WTC11 (cell line): ENCODE measurements at regions not wholly inside any gene's neighbourhood (a gene's known extent, or its start where the extent isn't known, plus 50 kb on each side); places are given as distances from the start of the nearest gene placed in this dataset.

Experiments used
- CBFB ChIP-seq: sonication (generic); formaldehyde crosslinking; IDR thresholded peaks from 2 replicates; pipeline ENCODE4 v1.8.1; 2022; ENCODE audit warnings: mild to moderate bottlenecking, low read depth, missing genetic modification reagents
- ELF4 ChIP-seq: sonication (generic); formaldehyde crosslinking; IDR thresholded peaks from 2 replicates; pipeline ENCODE4 v1.8.1; 2022; ENCODE audit warnings: low read depth, mild to moderate bottlenecking, moderate library complexity, missing genetic modification reagents
- ESRRA ChIP-seq: sonication (generic); formaldehyde crosslinking; IDR thresholded peaks from 2 replicates; pipeline ENCODE4 v1.8.1; 2022; ENCODE audit warnings: mild to moderate bottlenecking, missing genetic modification reagents, borderline replicate concordance
- SMAD3 ChIP-seq: sonication (generic); formaldehyde crosslinking; IDR thresholded peaks from 2 replicates; pipeline ENCODE4 v1.8.0; 2022; ENCODE audit warnings: missing genetic modification reagents, mild to moderate bottlenecking, borderline replicate concordance
- TCF7 ChIP-seq: sonication (generic); formaldehyde crosslinking; IDR thresholded peaks from 2 replicates; pipeline ENCODE4 v1.8.0; 2022; ENCODE audit warnings: mild to moderate bottlenecking, low read depth, missing genetic modification reagents, moderate library complexity
- ZNF138 ChIP-seq: sonication (generic); formaldehyde crosslinking; conservative IDR thresholded peaks from 2 replicates; pipeline ENCODE4 v1.8.1; 2022; ENCODE audit warnings: mild to moderate bottlenecking, moderate library complexity, missing genetic modification reagents
- ZNF263 ChIP-seq: sonication (generic); formaldehyde crosslinking; IDR thresholded peaks from 2 replicates; pipeline ENCODE4 v1.8.1; 2022; ENCODE audit warnings: low read depth, mild to moderate bottlenecking, moderate library complexity, missing genetic modification reagents
- TF ChIP-seq, protein P1 (sequence below): sonication (generic); formaldehyde crosslinking; IDR thresholded peaks from 2 replicates; pipeline ENCODE4 v1.8.1; 2023; ENCODE audit warnings: mild to moderate bottlenecking, moderate library complexity, missing genetic modification reagents
- TF ChIP-seq, protein P2 (sequence below): sonication (generic); formaldehyde crosslinking; IDR thresholded peaks from 2 replicates; pipeline ENCODE4 v1.8.0; 2023; ENCODE audit warnings: missing genetic modification reagents
- TF ChIP-seq, protein P3 (sequence below): sonication (generic); formaldehyde crosslinking; IDR thresholded peaks from 2 replicates; pipeline ENCODE4 v1.8.1; 2023; ENCODE audit warnings: mild to moderate bottlenecking, missing genetic modification reagents, moderate library complexity
- TF ChIP-seq, protein P4 (sequence below): fragments of 200-600 bp; IDR thresholded peaks from 2 replicates; pipeline ENCODE4 v1.8.0; 2022; ENCODE audit warnings: antibody characterized with exemption
- TF ChIP-seq, protein P5 (sequence below): sonication (generic); formaldehyde crosslinking; IDR thresholded peaks from 2 replicates; pipeline ENCODE4 v1.8.0; 2022; ENCODE audit warnings: missing genetic modification reagents
- TF ChIP-seq, protein P6 (sequence below): sonication (generic); formaldehyde crosslinking; IDR thresholded peaks from 2 replicates; pipeline ENCODE4 v1.8.1; 2023; ENCODE audit warnings: mild to moderate bottlenecking, missing genetic modification reagents

DNA sequence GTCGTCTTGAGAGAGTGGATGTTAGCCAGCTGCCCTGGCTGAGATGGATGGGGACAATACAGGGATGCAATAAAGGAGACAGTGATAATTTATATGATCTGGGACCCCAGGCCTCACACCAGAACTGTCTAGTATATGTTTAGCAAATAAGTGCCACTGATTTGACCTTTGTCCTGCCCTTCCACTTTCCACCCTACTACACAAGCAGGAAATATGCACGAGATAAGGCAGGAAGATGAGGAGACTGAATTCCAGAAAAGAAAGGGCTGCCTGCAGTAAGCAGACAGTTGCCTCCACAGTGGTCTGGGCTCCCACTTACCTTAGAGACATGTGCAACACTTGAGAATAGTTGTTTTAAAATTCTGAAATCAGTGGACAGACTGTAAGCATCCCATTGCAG, 80.2 kb upstream of the ZNF91 start:
- TF ChIP-seq, protein P1, sequence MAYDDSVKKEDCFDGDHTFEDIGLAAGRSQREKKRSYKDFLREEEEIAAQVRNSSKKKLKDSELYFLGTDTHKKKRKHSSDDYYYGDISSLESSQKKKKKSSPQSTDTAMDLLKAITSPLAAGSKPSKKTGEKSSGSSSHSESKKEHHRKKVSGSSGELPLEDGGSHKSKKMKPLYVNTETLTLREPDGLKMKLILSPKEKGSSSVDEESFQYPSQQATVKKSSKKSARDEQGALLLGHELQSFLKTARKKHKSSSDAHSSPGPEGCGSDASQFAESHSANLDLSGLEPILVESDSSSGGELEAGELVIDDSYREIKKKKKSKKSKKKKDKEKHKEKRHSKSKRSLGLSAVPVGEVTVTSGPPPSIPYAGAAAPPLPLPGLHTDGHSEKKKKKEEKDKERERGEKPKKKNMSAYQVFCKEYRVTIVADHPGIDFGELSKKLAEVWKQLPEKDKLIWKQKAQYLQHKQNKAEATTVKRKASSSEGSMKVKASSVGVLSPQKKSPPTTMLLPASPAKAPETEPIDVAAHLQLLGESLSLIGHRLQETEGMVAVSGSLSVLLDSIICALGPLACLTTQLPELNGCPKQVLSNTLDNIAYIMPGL (CRISPR knock-in tag) = no peak
- TF ChIP-seq, protein P2, sequence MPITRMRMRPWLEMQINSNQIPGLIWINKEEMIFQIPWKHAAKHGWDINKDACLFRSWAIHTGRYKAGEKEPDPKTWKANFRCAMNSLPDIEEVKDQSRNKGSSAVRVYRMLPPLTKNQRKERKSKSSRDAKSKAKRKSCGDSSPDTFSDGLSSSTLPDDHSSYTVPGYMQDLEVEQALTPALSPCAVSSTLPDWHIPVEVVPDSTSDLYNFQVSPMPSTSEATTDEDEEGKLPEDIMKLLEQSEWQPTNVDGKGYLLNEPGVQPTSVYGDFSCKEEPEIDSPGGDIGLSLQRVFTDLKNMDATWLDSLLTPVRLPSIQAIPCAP = no peak
- TF ChIP-seq, protein P3, sequence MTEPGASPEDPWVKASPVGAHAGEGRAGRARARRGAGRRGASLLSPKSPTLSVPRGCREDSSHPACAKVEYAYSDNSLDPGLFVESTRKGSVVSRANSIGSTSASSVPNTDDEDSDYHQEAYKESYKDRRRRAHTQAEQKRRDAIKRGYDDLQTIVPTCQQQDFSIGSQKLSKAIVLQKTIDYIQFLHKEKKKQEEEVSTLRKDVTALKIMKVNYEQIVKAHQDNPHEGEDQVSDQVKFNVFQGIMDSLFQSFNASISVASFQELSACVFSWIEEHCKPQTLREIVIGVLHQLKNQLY (CRISPR knock-in tag) = no peak
- TF ChIP-seq, protein P4, sequence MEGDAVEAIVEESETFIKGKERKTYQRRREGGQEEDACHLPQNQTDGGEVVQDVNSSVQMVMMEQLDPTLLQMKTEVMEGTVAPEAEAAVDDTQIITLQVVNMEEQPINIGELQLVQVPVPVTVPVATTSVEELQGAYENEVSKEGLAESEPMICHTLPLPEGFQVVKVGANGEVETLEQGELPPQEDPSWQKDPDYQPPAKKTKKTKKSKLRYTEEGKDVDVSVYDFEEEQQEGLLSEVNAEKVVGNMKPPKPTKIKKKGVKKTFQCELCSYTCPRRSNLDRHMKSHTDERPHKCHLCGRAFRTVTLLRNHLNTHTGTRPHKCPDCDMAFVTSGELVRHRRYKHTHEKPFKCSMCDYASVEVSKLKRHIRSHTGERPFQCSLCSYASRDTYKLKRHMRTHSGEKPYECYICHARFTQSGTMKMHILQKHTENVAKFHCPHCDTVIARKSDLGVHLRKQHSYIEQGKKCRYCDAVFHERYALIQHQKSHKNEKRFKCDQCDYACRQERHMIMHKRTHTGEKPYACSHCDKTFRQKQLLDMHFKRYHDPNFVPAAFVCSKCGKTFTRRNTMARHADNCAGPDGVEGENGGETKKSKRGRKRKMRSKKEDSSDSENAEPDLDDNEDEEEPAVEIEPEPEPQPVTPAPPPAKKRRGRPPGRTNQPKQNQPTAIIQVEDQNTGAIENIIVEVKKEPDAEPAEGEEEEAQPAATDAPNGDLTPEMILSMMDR = no peak
- TF ChIP-seq CBFB (no peak), ELF4 (CRISPR knock-in tag) (no peak), TCF7 (CRISPR knock-in tag) (no peak), ZNF263 (no peak), SMAD3 (no peak), ESRRA (CRISPR knock-in tag) (no peak), ZNF138 (CRISPR knock-in tag) (no peak)
- TF ChIP-seq, protein P5, sequence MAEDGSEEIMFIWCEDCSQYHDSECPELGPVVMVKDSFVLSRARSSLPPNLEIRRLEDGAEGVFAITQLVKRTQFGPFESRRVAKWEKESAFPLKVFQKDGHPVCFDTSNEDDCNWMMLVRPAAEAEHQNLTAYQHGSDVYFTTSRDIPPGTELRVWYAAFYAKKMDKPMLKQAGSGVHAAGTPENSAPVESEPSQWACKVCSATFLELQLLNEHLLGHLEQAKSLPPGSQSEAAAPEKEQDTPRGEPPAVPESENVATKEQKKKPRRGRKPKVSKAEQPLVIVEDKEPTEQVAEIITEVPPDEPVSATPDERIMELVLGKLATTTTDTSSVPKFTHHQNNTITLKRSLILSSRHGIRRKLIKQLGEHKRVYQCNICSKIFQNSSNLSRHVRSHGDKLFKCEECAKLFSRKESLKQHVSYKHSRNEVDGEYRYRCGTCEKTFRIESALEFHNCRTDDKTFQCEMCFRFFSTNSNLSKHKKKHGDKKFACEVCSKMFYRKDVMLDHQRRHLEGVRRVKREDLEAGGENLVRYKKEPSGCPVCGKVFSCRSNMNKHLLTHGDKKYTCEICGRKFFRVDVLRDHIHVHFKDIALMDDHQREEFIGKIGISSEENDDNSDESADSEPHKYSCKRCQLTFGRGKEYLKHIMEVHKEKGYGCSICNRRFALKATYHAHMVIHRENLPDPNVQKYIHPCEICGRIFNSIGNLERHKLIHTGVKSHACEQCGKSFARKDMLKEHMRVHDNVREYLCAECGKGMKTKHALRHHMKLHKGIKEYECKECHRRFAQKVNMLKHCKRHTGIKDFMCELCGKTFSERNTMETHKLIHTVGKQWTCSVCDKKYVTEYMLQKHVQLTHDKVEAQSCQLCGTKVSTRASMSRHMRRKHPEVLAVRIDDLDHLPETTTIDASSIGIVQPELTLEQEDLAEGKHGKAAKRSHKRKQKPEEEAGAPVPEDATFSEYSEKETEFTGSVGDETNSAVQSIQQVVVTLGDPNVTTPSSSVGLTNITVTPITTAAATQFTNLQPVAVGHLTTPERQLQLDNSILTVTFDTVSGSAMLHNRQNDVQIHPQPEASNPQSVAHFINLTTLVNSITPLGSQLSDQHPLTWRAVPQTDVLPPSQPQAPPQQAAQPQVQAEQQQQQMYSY (CRISPR knock-in tag) = no peak
- TF ChIP-seq, protein P6, sequence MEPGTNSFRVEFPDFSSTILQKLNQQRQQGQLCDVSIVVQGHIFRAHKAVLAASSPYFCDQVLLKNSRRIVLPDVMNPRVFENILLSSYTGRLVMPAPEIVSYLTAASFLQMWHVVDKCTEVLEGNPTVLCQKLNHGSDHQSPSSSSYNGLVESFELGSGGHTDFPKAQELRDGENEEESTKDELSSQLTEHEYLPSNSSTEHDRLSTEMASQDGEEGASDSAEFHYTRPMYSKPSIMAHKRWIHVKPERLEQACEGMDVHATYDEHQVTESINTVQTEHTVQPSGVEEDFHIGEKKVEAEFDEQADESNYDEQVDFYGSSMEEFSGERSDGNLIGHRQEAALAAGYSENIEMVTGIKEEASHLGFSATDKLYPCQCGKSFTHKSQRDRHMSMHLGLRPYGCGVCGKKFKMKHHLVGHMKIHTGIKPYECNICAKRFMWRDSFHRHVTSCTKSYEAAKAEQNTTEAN (CRISPR knock-in tag) = no peak
